ENCODE measurements at regions not wholly inside any gene's neighbourhood (a gene's known extent, or its start where the extent isn't known, plus 50 kb on each side); places are given as distances from the start of the nearest gene placed in this dataset.

- peak; percentile 46 for DNase-seq
Measured at GRCh38 chr20:40265825-40266533, 423.1 kb downstream of the MAFB start.

- peak; percentile 5 for DNase-seq
Measured at GRCh38 chr20:40262219-40262618, 426.8 kb downstream of the MAFB start.

- DNase-seq = no peak
Measured at GRCh38 chr20:40258931-40259330, 430.1 kb downstream of the MAFB start.

GRCh38 chr20:40257763-40258162 lies 431.3 kb downstream of the MAFB start:
- no peak for DNase-seq

- DNase-seq = no peak
Measured at GRCh38 chr20:40255365-40255764, 433.7 kb downstream of the MAFB start.

- DNase-seq = no peak
Measured at GRCh38 chr20:40254023-40254772, 434.8 kb downstream of the MAFB start.

- peak; percentile 19 for DNase-seq
Measured at GRCh38 chr20:40251284-40251932, 437.6 kb downstream of the MAFB start.

GRCh38 chr20:40249805-40250204 lies 439.2 kb downstream of the MAFB start:
- DNase-seq = no peak

GRCh38 chr20:40245829-40246228 lies 443.2 kb downstream of the MAFB start:
- DNase-seq = no peak

GRCh38 chr20:40244286-40244685 lies 444.8 kb downstream of the MAFB start:
- no peak for DNase-seq

GRCh38 chr20:40241596-40242343 lies 447.3 kb downstream of the MAFB start:
- DNase-seq = no peak

- DNase-seq = no peak
Measured at GRCh38 chr20:40238511-40238910, 450.5 kb downstream of the MAFB start.

- no peak for DNase-seq
Measured at GRCh38 chr20:40234593-40234992, 454.4 kb downstream of the MAFB start.

- no peak for DNase-seq
Measured at GRCh38 chr20:40233406-40233805, 455.6 kb downstream of the MAFB start.

- DNase-seq = no peak
Measured at GRCh38 chr20:40232756-40233155, 456.3 kb downstream of the MAFB start.

- DNase-seq = no peak
Measured at GRCh38 chr20:40232273-40232672, 456.8 kb downstream of the MAFB start.

GRCh38 chr20:40230486-40230885 lies 458.6 kb downstream of the MAFB start:
- no peak for DNase-seq

- DNase-seq = no peak
Measured at GRCh38 chr20:40225596-40225995, 463.4 kb downstream of the MAFB start.

- DNase-seq = no peak
Measured at GRCh38 chr20:40223810-40224209, 465.2 kb downstream of the MAFB start.

- DNase-seq = no peak
Measured at GRCh38 chr20:40218971-40219370, 470.1 kb downstream of the MAFB start.

GRCh38 chr20:40218316-40218969 lies 470.6 kb downstream of the MAFB start:
- peak; percentile 4 for DNase-seq

GRCh38 chr20:40207655-40208054 lies 481.4 kb downstream of the MAFB start:
- no peak for DNase-seq

- DNase-seq = no peak
Measured at GRCh38 chr20:40205971-40206370, 483.1 kb downstream of the MAFB start.
